SK-N-SH treated with all-trans-retinoic acid at 6 μM for 48 hours (cell line): ENCODE measurements at regions not wholly inside any gene's neighbourhood (a gene's known extent, or its start where the extent isn't known, plus 50 kb on each side); places are given as distances from the start of the nearest gene placed in this dataset.

Source experiments
- ATAC-seq: fragments of 200-7000 bp; cut with Tn5 transposase; 3 replicates; pipeline ENCODE4 v1.9.1; 2020; ENCODE audit warnings: mild to moderate bottlenecking, moderate library complexity
- ARNTL ChIP-seq: fragments of 450-650 bp; formaldehyde crosslinking; IDR thresholded peaks from 2 replicates; pipeline ENCODE4 v1.5.0; 2020; ENCODE audit warnings: low read depth, mild to moderate bottlenecking, moderate library complexity, borderline replicate concordance
- BACH2 ChIP-seq: fragments of 250-450 bp; sonication (Bioruptor Pico); IDR thresholded peaks from 2 replicates; pipeline ENCODE4 v1.9.0; 2021; ENCODE audit warnings: mild to moderate bottlenecking, borderline replicate concordance
- CREB5 ChIP-seq: fragments of 250-450 bp; sonication (Bioruptor Pico); IDR thresholded peaks from 2 replicates; pipeline ENCODE4 v1.5.1; 2020; ENCODE audit warnings: low read depth, mild to moderate bottlenecking, moderate library complexity
- CSDC2 ChIP-seq: fragments of 250-450 bp; sonication (Bioruptor Pico); IDR thresholded peaks from 2 replicates; pipeline ENCODE4 v1.5.0; 2020; ENCODE audit warnings: mild to moderate bottlenecking, moderate library complexity
- CSRNP3 ChIP-seq: fragments of 250-450 bp; sonication (Bioruptor Pico); IDR thresholded peaks from 2 replicates; pipeline ENCODE4 v1.5.1; 2021; ENCODE audit warnings: mild to moderate bottlenecking, moderate library complexity
- GLIS3 ChIP-seq: fragments of 250-450 bp; sonication (Bioruptor Pico); IDR thresholded peaks from 2 replicates; pipeline ENCODE4 v1.5.0; 2020; ENCODE audit warnings: mild to moderate bottlenecking, moderate library complexity
- ISL1 ChIP-seq: fragments of 250-450 bp; sonication (Bioruptor Pico); IDR thresholded peaks from 2 replicates; pipeline ENCODE4 v2.1.2; 2022; ENCODE audit warnings: mild to moderate bottlenecking, moderate library complexity
- OSR1 ChIP-seq: fragments of 250-450 bp; sonication (Bioruptor Pico); IDR thresholded peaks from 2 replicates; pipeline ENCODE4 v1.8.0; 2022; ENCODE audit warnings: moderate library complexity, mild to moderate bottlenecking, inconsistent platforms
- PATZ1 ChIP-seq: fragments of 250-450 bp; sonication (Bioruptor Pico); IDR thresholded peaks from 2 replicates; pipeline ENCODE4 v1.8.0; 2020; ENCODE audit warnings: mild to moderate bottlenecking, moderate library complexity, borderline replicate concordance
- POU6F1 ChIP-seq: fragments of 250-450 bp; sonication (Bioruptor Pico); IDR thresholded peaks from 2 replicates; pipeline ENCODE4 v1.8.0; 2021; ENCODE audit warnings: low read depth, mild to moderate bottlenecking, moderate library complexity, borderline replicate concordance
- PPARA ChIP-seq: fragments of 250-450 bp; sonication (Bioruptor Pico); IDR thresholded peaks from 2 replicates; pipeline ENCODE4 v1.5.0; 2020; ENCODE audit warnings: mild to moderate bottlenecking, borderline replicate concordance
- SNAI2 ChIP-seq: fragments of 250-450 bp; sonication (Bioruptor Pico); IDR thresholded peaks from 2 replicates; pipeline ENCODE4 v1.5.0; 2020; ENCODE audit warnings: mild to moderate bottlenecking, moderate library complexity
- TCF4 ChIP-seq: fragments of 250-450 bp; sonication (Bioruptor Pico); IDR thresholded peaks from 2 replicates; pipeline ENCODE4 v1.8.0; 2021; ENCODE audit warnings: mild to moderate bottlenecking, moderate library complexity, borderline replicate concordance
- TSHZ2 ChIP-seq: fragments of 250-450 bp; sonication (Bioruptor Pico); IDR thresholded peaks from 2 replicates; pipeline ENCODE4 v1.5.0; 2020; ENCODE audit warnings: mild to moderate bottlenecking, moderate library complexity
- ZC3H10 ChIP-seq: fragments of 250-450 bp; sonication (Bioruptor Pico); IDR thresholded peaks from 2 replicates; pipeline ENCODE4 v1.5.1; 2021; ENCODE audit warnings: mild to moderate bottlenecking, moderate library complexity
- ZFP3 ChIP-seq: fragments of 250-450 bp; sonication (Bioruptor Pico); IDR thresholded peaks from 2 replicates; pipeline ENCODE4 v1.5.0; 2020; ENCODE audit warnings: mild to moderate bottlenecking, moderate library complexity
- ZFP30 ChIP-seq: fragments of 450-650 bp; formaldehyde crosslinking; IDR thresholded peaks from 2 replicates; pipeline ENCODE4 v1.5.0; 2022; ENCODE audit warnings: mild to moderate bottlenecking, moderate library complexity
- ZNF565 ChIP-seq: fragments of 450-650 bp; formaldehyde crosslinking; conservative IDR thresholded peaks from 2 replicates; pipeline ENCODE4 v1.5.0; 2020; ENCODE audit warnings: low read depth, mild to moderate bottlenecking, moderate library complexity
- ZNF70 ChIP-seq: fragments of 450-650 bp; formaldehyde crosslinking; IDR thresholded peaks from 2 replicates; pipeline ENCODE4 v1.5.0; 2020; ENCODE audit warnings: mild to moderate bottlenecking, moderate library complexity
- ZNF8 ChIP-seq: fragments of 450-650 bp; formaldehyde crosslinking; IDR thresholded peaks from 2 replicates; pipeline ENCODE4 v1.5.0; 2020; ENCODE audit warnings: mild to moderate bottlenecking, moderate library complexity

- no peak for ATAC-seq
- no peak for TF ChIP-seq TSHZ2 (CRISPR knock-in tag)
- no peak for TF ChIP-seq ISL1 (CRISPR knock-in tag)
- no peak for TF ChIP-seq CREB5 (CRISPR knock-in tag)
- TF ChIP-seq PATZ1, result no peak
- no peak for TF ChIP-seq ZNF565
- TF ChIP-seq, all 23 proteins: peak for 0
Measured at GRCh38 chr13:82658811-82659210, 1223.5 kb downstream of the SLITRK1 start.

GRCh38 chr13:82657471-82657870, 1224.8 kb downstream of the SLITRK1 start:
- no peak for TF ChIP-seq CSRNP3 (CRISPR knock-in tag)
- TF ChIP-seq ZNF565, result no peak
- TF ChIP-seq SNAI2 (CRISPR knock-in tag), result no peak
- no peak for TF ChIP-seq OSR1 (CRISPR knock-in tag)
- TF ChIP-seq ARNTL (CRISPR knock-in tag), result no peak
- no peak for TF ChIP-seq ZFP3 (CRISPR knock-in tag)
- no peak for TF ChIP-seq PPARA (CRISPR knock-in tag)
- no peak for TF ChIP-seq BACH2 (CRISPR knock-in tag)
- no peak for TF ChIP-seq CREB5 (CRISPR knock-in tag)
- TF ChIP-seq GLIS3 (CRISPR knock-in tag), result no peak
- TF ChIP-seq CSDC2, result no peak
- TF ChIP-seq ZNF8 (CRISPR knock-in tag), result no peak
- no peak for TF ChIP-seq TCF4 (CRISPR knock-in tag)
- TF ChIP-seq ZNF70 (CRISPR knock-in tag), result no peak
- no peak for TF ChIP-seq ZFP30
- TF ChIP-seq POU6F1, result no peak
- TF ChIP-seq PATZ1, result no peak
- no peak for TF ChIP-seq ZC3H10 (CRISPR knock-in tag)
- TF ChIP-seq, all 23 proteins: peak for 0
- no peak for ATAC-seq
